ENCODE measurements at regions not wholly inside any gene's neighbourhood (a gene's known extent, or its start where the extent isn't known, plus 50 kb on each side); places are given as distances from the start of the nearest gene placed in this dataset.

DNA sequence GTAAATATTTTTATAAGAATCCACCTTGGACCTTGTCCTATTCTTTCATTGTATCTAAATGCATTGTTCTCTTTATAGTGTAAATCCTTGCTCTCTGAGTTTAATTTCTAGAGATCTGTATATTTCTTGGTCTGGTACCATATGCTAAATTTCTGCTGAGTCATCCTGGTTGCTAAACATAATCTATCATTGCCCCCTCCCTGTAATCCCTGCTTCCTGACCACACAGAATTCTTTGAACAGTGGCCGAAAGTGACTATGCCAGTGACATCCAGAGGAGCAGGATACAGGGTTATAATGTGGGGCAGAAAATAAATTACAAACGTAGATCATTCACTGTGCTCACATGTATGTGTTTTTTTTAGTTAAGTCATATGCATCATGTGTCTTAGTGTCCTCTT is 143.1 kb downstream of the DIPK2A start:
- in situ Hi-C loops (cut with HindIII; ENCODE audit: low pct_unique_long_range_greater_than_20kb, low sequenced_read_pairs): no loop called here
- no peak for DNase-seq (ENCODE audit: low read depth, low spot score)

DNA sequence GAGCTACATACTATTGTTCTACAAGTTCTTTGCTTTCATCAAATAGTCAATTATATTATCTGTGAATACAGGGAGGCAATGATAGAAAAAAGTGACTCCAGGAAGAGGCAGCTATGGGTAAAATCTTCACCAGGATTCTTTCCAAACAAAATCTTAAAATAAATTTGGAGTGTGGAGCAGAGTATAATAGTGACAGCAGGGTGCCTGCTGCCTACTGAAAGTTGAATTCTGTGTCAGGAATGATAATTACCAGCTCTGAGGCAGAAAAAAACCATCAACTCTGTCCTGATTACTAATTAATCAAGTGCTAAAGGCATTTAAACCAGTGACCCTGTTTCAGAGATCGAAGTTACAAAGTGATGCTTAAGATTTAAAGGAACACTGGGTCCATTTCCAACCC is 148.0 kb downstream of the DIPK2A start:
- in situ Hi-C loops (cut with HindIII; ENCODE audit: low pct_unique_long_range_greater_than_20kb, low sequenced_read_pairs): no loop called here
- no peak for DNase-seq (ENCODE audit: low read depth, low spot score)

DNA sequence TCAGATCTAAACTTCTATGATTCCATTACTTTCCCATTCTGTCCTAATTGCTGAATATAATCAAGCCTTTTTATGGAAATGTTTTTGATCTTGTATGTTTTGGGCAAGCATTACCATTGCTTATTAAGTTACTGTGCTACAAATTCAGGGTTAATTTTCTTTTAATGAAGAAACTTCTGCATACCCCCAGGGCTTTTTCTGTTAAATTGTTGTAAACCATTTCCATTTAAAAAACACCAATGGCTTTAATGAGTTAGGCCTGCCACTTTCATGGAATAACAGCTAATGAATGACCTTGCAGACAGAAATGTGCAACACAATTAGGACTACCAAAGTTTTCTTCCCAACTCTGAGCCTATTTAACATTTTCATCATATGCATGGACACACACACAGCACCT is 150.0 kb downstream of the DIPK2A start:
- no peak for DNase-seq (ENCODE audit: low read depth, low spot score)
- in situ Hi-C loops (cut with HindIII; ENCODE audit: low pct_unique_long_range_greater_than_20kb, low sequenced_read_pairs): no loop called here

DNA sequence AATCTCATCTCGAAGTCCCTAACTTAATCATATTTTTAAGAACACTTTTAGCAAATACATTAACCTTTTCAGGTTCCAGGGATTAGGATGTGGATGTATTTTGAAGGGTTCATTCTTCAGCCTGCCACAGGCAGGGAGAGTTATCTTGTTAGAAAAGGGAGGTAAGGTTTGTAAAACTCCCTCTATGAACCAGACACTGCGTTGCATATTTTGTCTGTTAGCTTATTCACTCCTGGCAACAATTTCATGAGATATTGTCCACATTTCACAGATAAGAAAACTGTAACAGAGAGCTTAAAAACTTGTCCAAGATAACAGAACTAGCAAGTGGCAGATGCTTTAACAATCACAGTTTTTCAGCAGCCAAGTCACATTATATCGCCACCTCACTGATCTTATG is 155.4 kb downstream of the DIPK2A start:
- in situ Hi-C loops (cut with HindIII; ENCODE audit: low pct_unique_long_range_greater_than_20kb, low sequenced_read_pairs): no loop called here
- DNase-seq (ENCODE audit: low read depth, low spot score): no peak

DNA sequence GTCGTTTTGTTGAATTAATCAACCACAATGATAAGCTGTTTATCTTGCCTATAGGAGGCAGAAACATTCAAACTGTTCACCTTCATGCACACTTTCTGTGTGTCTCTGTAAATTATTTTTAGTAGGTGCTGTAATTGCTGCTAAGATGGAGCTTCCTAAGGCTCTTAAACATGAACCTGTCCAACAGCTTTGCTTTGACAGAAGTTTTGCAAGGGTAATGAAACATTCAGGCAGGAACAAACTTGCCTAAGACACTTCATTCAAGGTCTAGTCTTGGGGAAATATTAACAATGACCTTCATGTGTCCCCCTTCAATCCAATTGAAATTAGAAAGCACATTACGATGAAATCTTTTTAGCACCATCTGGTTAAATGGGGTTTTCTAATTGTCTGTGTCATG is 156.1 kb downstream of the DIPK2A start:
- in situ Hi-C loops (cut with HindIII; ENCODE audit: low pct_unique_long_range_greater_than_20kb, low sequenced_read_pairs): no loop called here
- no peak for DNase-seq (ENCODE audit: low read depth, low spot score)

DNA sequence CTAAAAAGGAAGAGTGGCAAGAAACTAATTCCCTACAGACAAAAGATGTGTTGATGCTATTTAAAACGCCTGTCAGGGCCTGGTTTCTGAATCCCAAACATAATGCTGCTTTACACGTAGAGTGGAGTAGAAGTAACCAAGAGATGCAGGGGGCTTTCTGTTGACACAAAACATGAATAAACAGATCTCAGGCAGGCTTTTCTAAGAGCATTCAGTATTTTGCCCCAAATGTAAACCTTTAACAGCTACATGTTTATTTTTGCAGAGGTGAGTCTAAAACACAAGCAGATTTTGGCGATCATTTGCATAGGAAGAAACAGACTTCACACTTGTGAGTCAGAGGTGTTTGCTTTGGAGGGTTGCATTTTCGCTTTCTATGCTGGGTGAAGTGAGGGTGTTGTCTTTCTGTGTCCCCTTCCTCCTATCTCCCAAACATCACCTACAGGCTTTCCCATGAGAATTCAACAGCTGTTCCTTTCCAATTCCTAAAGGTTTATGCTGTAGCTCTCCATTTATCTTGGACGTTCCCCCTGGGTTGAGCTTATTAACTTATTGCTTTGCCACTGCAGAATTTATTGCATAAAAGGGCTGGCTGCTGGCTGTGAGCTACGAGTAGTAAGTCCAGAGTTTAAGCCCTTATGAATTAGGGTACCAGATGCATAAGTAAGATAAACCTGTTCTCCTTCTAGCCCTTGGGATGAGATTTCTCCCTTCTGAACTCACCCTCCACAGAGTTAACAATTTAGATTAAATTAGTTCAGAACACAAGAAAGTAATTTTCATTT is 156.7 kb downstream of the DIPK2A start:
- DNase-seq (ENCODE audit: low read depth, low spot score): no peak
- in situ Hi-C loops (cut with HindIII; ENCODE audit: low pct_unique_long_range_greater_than_20kb, low sequenced_read_pairs): no loop called here

DNA sequence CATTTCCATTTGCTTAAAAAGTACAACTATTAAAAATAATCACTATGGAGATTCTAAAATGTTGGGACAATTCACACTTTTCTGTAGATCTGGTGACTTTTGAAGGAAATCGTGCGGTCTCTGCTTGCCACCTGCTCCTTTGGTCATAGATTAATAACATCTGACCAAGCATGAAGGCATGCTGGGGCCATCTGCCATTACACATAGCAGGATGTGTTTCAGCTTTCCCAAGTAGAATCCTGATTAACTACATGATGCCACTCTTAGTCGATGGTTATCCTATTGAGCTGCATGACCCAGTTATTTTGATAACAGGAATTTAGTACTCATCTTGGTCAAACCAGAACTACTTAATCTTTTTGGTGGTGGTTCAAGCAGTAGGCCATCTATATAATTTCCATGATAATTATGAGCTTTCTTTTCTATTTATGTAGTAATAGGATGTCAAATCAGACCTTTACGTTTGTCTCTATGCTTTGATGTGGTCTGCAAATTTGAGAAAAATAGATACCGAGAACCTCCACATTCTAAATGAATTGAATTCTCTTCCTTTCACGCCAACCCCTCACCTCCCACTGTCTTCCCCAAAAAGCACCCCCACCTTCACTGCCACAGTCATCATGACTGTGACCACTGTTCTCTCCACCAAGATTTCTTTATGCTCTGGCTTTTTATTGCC is 158.1 kb downstream of the DIPK2A start:
- no peak for DNase-seq (ENCODE audit: low read depth, low spot score)
- in situ Hi-C loops (cut with HindIII; ENCODE audit: low pct_unique_long_range_greater_than_20kb, low sequenced_read_pairs): no loop called here

DNA sequence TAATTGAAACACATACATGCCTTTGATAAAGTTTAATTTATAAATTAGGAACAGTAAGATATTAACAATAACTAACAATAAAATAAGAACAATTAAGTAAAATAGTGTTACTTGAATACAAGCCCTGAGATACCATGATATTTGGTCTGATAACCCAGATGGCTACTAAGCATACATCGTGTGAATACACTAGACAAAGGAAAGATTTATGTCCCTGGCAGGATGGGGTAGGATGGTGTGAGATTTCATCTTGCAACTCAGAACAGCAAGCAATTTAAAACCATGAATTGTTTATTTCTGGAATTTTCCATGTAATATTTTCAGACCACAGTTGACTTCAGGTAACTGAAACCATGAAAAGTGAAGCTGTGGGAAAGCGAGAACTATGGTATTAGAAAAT is 169.5 kb downstream of the DIPK2A start:
- no peak for DNase-seq (ENCODE audit: low read depth, low spot score)
- in situ Hi-C loops (cut with HindIII; ENCODE audit: low pct_unique_long_range_greater_than_20kb, low sequenced_read_pairs): no loop called here

DNA sequence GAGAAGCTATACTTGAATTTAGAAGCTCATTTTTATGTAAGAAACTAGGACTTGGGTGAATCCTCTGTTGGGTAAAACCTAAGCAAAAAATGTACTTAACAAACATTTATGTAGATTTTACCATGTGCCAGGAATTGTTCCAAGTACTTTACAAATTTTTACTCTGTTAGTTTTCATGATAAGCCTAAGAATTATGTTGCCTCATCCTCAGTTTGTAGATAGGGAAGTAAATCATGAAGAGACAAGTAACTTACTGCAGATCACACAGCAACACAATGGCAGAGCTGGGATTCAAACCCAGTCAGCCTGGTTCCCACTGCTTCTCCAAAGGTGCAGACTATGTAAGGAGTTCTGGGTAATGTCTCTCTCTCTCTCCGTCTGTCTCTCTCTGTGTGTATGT is 169.9 kb downstream of the DIPK2A start:
- DNase-seq (ENCODE audit: low read depth, low spot score): no peak
- in situ Hi-C loops (cut with HindIII; ENCODE audit: low pct_unique_long_range_greater_than_20kb, low sequenced_read_pairs): no loop called here

DNA sequence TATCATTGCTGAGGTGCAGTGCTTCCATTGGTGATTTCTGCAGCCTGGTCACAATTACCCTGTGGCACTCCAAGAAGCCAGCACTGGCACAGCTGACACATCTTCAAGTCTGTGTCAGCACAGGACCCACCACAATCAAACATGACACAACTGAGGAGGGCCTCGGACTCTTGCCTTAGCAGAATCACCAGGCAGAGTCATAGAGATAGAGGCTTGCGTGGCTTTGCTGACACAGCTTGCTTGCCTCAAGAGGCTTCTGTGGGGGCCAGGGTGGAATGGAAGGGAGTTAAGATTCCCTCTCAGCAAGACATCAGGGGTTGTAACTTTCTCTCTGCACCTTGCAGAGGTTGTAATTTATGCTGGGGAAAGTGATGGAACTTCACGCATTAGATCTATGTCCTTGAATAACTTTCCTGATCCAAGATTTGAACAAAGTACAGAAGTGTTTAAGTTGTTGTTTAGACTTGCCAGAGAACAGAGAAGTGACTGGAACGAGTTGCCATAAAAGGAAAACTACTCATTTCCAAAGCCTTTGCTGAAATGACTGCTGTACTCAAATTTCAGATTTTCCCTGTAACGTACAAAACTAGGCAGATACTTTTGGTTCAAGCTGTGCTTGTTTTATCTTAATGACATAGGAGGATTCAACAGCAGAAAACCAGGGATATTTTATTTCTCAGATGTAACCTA is 170.7 kb downstream of the DIPK2A start:
- in situ Hi-C loops (cut with HindIII; ENCODE audit: low pct_unique_long_range_greater_than_20kb, low sequenced_read_pairs): no loop called here
- DNase-seq (ENCODE audit: low read depth, low spot score): no peak

DNA sequence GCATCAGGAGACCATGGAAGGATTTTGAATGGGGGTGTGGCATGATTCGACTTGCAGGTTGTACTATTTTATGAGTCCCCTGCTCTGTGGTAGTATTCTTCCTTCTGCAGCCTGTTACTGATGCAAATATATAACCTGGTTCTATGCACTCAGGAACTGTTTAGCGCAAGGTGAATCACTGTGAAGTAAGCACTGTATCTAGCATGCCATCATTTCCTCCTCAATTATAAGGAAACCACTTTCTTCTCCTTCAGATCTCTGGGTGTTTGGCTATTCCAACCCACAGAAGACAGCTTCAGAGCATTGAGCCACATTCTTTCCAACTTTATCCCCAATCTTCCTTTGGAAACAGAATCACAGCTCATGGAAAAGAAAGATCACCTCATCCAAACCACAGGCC is 176.7 kb downstream of the DIPK2A start:
- DNase-seq (ENCODE audit: low read depth, low spot score): no peak

DNA sequence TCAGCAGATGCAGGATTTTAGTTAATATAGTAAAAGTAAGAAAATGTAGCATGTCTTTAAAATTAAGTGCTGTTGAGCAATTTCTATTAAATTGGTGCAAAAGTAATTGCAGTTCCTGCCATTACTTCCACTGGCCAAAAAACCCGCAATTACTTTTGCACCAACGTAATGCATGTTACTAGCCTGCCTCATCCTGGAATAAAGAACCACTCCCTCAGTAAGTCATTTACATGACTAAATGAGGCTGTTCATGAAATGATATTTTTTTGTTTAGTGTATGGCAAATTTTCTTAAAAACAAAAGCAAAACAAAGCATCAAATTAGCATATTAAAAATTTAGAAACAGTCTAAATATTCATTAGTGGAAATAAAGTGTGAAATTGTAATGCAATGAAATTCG is 180.4 kb downstream of the DIPK2A start:
- no peak for DNase-seq (ENCODE audit: low read depth, low spot score)
- in situ Hi-C loops (cut with HindIII; ENCODE audit: low pct_unique_long_range_greater_than_20kb, low sequenced_read_pairs): no loop called here

More for the DNA sequence above, 176.7 kb downstream of the DIPK2A start:
- in situ Hi-C loops (cut with HindIII; ENCODE audit: low pct_unique_long_range_greater_than_20kb, low sequenced_read_pairs): no loop called here

DNA sequence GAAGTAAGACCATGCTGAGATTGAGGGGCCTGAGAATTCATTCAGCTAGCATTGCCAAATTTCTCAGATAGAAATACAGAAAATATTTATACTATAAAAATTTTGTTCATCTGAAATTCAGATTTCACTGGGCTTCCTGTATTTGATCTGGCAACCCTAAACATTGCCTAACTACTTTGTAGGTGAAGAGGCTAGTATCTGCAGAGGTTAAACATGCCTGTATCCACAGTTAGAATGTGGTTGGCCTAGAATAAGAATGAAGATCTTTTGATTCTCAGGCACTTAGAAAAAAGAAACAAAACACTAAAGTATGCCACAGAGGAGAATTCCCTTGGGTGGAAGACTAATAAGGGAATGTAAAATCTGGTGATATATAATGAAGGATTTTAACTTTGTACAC is 189.0 kb downstream of the DIPK2A start:
- in situ Hi-C loops (cut with HindIII; ENCODE audit: low pct_unique_long_range_greater_than_20kb, low sequenced_read_pairs): no loop called here
- no peak for DNase-seq (ENCODE audit: low read depth, low spot score)

DNA sequence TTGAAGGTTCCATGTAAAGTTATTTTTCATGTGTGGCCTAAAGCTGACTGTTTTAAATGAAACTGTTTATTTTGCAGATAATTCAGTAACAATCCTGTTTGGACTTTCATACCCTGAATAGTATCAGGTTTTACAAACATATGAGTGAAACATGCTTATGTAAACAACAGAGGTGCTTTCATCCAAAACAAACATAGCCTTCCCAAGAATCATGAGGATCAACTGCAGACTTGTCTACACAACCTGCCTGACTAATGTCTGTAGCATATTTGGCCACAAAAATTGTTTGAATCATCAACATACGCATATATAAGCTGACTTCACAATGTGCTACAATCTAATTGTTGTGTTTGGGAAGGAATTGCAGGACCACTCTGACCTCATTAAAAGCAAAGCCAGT is 190.4 kb downstream of the DIPK2A start:
- in situ Hi-C loops (cut with HindIII; ENCODE audit: low pct_unique_long_range_greater_than_20kb, low sequenced_read_pairs): no loop called here
- DNase-seq (ENCODE audit: low read depth, low spot score): no peak

DNA sequence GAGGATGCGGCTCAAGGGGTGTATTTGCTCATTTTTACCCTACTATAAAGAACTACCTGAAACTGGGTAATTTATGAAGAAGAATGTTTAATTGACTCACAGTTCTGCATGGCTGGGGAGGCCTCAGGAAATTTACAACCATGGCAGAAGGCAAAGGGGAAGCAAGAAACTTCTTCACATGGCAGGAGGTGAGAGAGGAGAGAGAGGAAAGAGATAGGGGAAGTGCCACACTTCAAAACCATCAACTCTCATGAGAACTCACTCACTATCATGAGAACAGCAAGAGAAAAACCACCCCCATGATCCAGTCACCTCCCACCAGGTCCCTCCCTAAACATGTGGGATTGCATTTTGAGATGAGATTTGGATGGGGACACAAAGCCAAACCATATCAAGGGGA is 192.7 kb downstream of the DIPK2A start:
- in situ Hi-C loops (cut with HindIII; ENCODE audit: low pct_unique_long_range_greater_than_20kb, low sequenced_read_pairs): no loop called here
- no peak for DNase-seq (ENCODE audit: low read depth, low spot score)

DNA sequence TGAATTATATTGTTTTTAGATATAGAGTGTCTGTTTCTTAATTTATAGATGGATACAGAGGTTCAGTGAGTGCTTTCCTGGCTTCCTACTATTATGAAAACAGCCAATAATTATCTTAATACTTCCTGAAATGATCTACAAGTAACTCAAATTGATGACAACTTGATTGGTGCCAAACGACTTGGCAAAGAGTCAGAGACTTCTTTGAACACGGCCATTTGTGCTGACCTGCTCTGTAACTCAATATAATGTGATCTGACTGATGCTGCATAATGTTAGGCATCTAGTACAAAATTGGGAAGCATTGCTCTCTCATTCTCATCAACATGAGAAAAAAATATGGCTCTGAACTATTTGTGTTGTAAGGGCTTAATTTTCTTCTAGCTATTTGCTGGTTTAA is 193.9 kb downstream of the DIPK2A start:
- DNase-seq (ENCODE audit: low read depth, low spot score): no peak
- in situ Hi-C loops (cut with HindIII; ENCODE audit: low pct_unique_long_range_greater_than_20kb, low sequenced_read_pairs): no loop called here

DNA sequence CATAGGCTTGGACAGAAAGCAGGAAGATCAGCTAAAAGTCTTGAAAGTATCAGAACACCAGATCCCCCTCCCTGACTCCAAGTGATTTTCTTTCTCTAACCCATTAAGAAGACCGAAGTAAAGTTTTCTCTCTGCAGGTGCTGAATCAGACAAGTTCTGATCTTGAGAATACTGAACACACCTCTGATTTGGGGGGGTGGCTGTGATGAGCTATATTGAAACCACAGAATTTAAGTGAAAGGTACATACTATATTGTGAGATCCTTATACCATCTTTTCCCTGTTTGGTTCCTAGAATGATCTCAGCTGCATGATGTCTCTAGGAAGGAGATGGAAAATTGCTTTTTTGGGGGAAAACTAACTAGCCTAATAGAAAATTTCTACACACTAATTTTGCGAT is 196.0 kb downstream of the DIPK2A start:
- in situ Hi-C loops (cut with HindIII; ENCODE audit: low pct_unique_long_range_greater_than_20kb, low sequenced_read_pairs): no loop called here
- no peak for DNase-seq (ENCODE audit: low read depth, low spot score)

DNA sequence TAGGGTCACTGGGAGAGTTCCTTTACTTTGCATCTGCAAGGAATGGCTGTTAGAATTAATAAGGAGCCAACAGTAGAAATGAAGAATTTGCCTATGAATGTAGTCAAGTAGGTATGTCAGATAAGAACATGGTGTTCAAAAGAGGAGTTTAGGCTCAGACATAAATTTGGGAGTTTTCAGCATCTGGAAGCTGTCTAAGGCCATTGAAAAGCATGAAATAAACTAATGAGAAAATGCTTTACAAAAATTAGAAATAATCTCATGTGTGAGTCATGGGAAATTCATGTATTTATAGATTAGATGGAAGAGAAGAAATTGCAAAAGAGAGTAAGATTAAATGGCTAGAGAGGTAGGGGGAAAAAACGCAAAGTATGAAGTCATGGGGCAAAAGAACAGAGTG is 201.9 kb downstream of the DIPK2A start:
- DNase-seq (ENCODE audit: low read depth, low spot score): no peak
- in situ Hi-C loops (cut with HindIII; ENCODE audit: low pct_unique_long_range_greater_than_20kb, low sequenced_read_pairs): no loop called here
